ENCODE measurements at regions not wholly inside any gene's neighbourhood (a gene's known extent, or its start where the extent isn't known, plus 50 kb on each side); places are given as distances from the start of the nearest gene placed in this dataset.
A peak's percentile ranks its signal among the peaks of the same experiment; 100 is the strongest.

- H3K36me3 ChIP-seq (ENCODE audit: control insufficient read depth in 2 of 2, insufficient read depth in 1 of 2, low read length in 2 of 2), result no peaks in the 10 kb centered on the region
- H3K9me3 ChIP-seq (ENCODE audit: control insufficient read depth, insufficient read depth, low read depth, low read length), result no peaks in the 10 kb centered on the region
- TF ChIP-seq ZNF423 (tag by site-specific recombination; IDR thresholded peaks at IDR 0.05), result no peak
- TF ChIP-seq ZNF239 (tag by site-specific recombination; IDR thresholded peaks at IDR 0.05), result no peak
- TF ChIP-seq ZNF600 (tag by site-specific recombination; IDR thresholded peaks at IDR 0.05), result no peak
- no peak for TF ChIP-seq GLI4 (tag by site-specific recombination; IDR thresholded peaks at IDR 0.05)
- TF ChIP-seq ZNF302 (tag by site-specific recombination; IDR thresholded peaks at IDR 0.05; ENCODE audit: low read depth), result no peak
- TF ChIP-seq SALL2 (tag by site-specific recombination; IDR thresholded peaks at IDR 0.05; ENCODE audit: borderline replicate concordance), result no peak
- TF ChIP-seq ZBTB20 (tag by site-specific recombination; IDR thresholded peaks at IDR 0.05), result peak; percentile 25; the same call in 1 of the 2 replicates
- TF ChIP-seq ZNF555 (tag by site-specific recombination; conservative IDR thresholded peaks at IDR 0.05), result no peak
- H3K4me3 ChIP-seq (ENCODE audit: low read depth, low read length), result no peak overlapping the region
- CTCF ChIA-PET, result interaction anchor here (0.6 to 0.8 kb wide), 2 partner anchors 64 to 76 kb away, joined by 3 to 4 read pairs; no protein-coding TSS in a partner anchor
- no peak overlapping the region for H3K27ac ChIP-seq (ENCODE audit: extremely low read depth, low read depth, low read length)
- no peaks in the 10 kb centered on the region for H3K4me1 ChIP-seq (ENCODE audit: control insufficient read depth, insufficient read depth, low read length)
- POLR2A ChIA-PET, result interaction anchor here (0.6 kb wide), 1 partner anchor 48 kb away, joined by 3 read pairs; no protein-coding TSS in a partner anchor
Measured at GRCh38 chr3:193870376-193871219, 265.4 kb upstream of the HES1 start.

GRCh38 chr3:193871220-193871485, 264.8 kb upstream of the HES1 start:
- Histone ChIP-seq H3K4me1 (ENCODE audit: control insufficient read depth, insufficient read depth, low read length) (no peaks in the 10 kb centered on the region), H3K4me3 (ENCODE audit: low read depth, low read length) (no peak overlapping the region), H3K36me3 (ENCODE audit: control insufficient read depth in 2 of 2, insufficient read depth in 1 of 2, low read length in 2 of 2) (no peaks in the 10 kb centered on the region), H3K27ac (ENCODE audit: extremely low read depth, low read depth, low read length) (no peak overlapping the region), H3K9me3 (ENCODE audit: control insufficient read depth, insufficient read depth, low read depth, low read length) (no peaks in the 10 kb centered on the region)
- TF ChIP-seq ZEB2 (tag by site-specific recombination; IDR thresholded peaks at IDR 0.05) (no peak), ZNF623 (tag by site-specific recombination; IDR thresholded peaks at IDR 0.05) (no peak)
- CTCF ChIA-PET, result interaction anchor here (0.6 to 0.8 kb wide), 3 partner anchors 63 to 206 kb away, joined by 3 to 6 read pairs (median 4); no protein-coding TSS in a partner anchor
- POLR2A ChIA-PET, result interaction anchor here (0.6 kb wide), 1 partner anchor 47 kb away, joined by 3 read pairs; no protein-coding TSS in a partner anchor

- POLR2A ChIA-PET, result no interaction called here
- TF ChIP-seq SP7 (tag by site-specific recombination; IDR thresholded peaks at IDR 0.05), result peak; percentile 54
- no peak for TF ChIP-seq ZNF121 (tag by site-specific recombination; IDR thresholded peaks at IDR 0.05)
- TF ChIP-seq SCRT2 (tag by site-specific recombination; IDR thresholded peaks at IDR 0.05), result 0 out of 2 replicates have a peak, but pooled peaks have one; percentile 44
- Histone ChIP-seq H3K4me1 (ENCODE audit: control insufficient read depth, insufficient read depth, low read length) (no peaks in the 10 kb centered on the region), H3K9me3 (ENCODE audit: control insufficient read depth, insufficient read depth, low read depth, low read length) (no peaks in the 10 kb centered on the region), H3K27ac (ENCODE audit: extremely low read depth, low read depth, low read length) (no peak overlapping the region), H3K4me3 (ENCODE audit: low read depth, low read length) (no peak overlapping the region), H3K36me3 (ENCODE audit: control insufficient read depth in 2 of 2, insufficient read depth in 1 of 2, low read length in 2 of 2) (no peaks in the 10 kb centered on the region)
- CTCF ChIA-PET, result no interaction called here
Measured at GRCh38 chr3:193872265-193872753, 263.6 kb upstream of the HES1 start.

- CTCF ChIA-PET, result interaction anchor here (0.9 kb wide), 1 partner anchor 86 kb away, joined by 3 read pairs; no protein-coding TSS in a partner anchor
Measured at GRCh38 chr3:193873426-193874201, 262.3 kb upstream of the HES1 start.

More at GRCh38 chr3:193873426-193874201, 262.3 kb upstream of the HES1 start:
- Histone ChIP-seq H3K4me3 (ENCODE audit: low read depth, low read length) (no peak overlapping the region), H3K27ac (ENCODE audit: extremely low read depth, low read depth, low read length) (no peak overlapping the region), H3K36me3 (ENCODE audit: control insufficient read depth in 2 of 2, insufficient read depth in 1 of 2, low read length in 2 of 2) (no peaks in the 10 kb centered on the region), H3K4me1 (ENCODE audit: control insufficient read depth, insufficient read depth, low read length) (no peaks in the 10 kb centered on the region), H3K9me3 (ENCODE audit: control insufficient read depth, insufficient read depth, low read depth, low read length) (no peaks in the 10 kb centered on the region)
- POLR2A ChIA-PET, result no interaction called here
- no peak for TF ChIP-seq ZNF747 (tag by site-specific recombination; IDR thresholded peaks at IDR 0.05)
- TF ChIP-seq ZBTB8A (tag by site-specific recombination; IDR thresholded peaks at IDR 0.05), result no peak
- TF ChIP-seq GFI1B (tag by site-specific recombination; IDR thresholded peaks at IDR 0.05), result no peak
- peak; percentile 54 for TF ChIP-seq PRDM10 (tag by site-specific recombination; IDR thresholded peaks at IDR 0.05)
- no peak for TF ChIP-seq MEIS1 (CRISPR knock-in tag; IDR thresholded peaks at IDR 0.05; ENCODE audit: borderline replicate concordance)
- no peak for TF ChIP-seq ZNF768 (tag by site-specific recombination; IDR thresholded peaks at IDR 0.05)
- no peak for TF ChIP-seq ZNF266 (tag by site-specific recombination; IDR thresholded peaks at IDR 0.05; ENCODE audit: low read depth)
- TF ChIP-seq MYNN (tag by site-specific recombination; IDR thresholded peaks at IDR 0.05; ENCODE audit: borderline replicate concordance), result no peak

All from HEK293 (cell line).